ENCODE measurements at regions not wholly inside any gene's neighbourhood (a gene's known extent, or its start where the extent isn't known, plus 50 kb on each side); places are given as distances from the start of the nearest gene placed in this dataset.

DNA sequence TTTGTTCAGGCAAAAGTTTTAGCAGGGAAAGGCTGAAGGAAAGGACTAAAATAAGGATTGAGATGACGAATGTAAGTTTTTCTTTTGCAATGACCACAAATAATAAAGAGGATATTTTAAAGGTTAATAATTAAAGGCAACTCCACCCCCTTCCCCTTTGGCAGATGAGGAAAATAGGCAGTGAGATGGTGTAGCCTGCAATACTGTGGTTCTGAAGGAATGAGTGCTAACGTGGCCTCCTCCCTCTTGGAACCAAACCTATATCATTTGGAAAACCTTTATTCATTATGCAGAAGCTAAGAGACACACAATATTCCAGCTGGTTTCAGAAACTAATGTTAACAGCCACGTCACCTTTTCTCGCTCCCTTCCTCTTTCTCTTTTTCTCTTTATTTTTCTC, 70.9 kb upstream of the COL1A2 start:
- Histone ChIP-seq H3K9me3 (no peaks in the 10 kb centered on the region), H3K27ac (no peak overlapping the region)
- DNase-seq: no peak

DNA sequence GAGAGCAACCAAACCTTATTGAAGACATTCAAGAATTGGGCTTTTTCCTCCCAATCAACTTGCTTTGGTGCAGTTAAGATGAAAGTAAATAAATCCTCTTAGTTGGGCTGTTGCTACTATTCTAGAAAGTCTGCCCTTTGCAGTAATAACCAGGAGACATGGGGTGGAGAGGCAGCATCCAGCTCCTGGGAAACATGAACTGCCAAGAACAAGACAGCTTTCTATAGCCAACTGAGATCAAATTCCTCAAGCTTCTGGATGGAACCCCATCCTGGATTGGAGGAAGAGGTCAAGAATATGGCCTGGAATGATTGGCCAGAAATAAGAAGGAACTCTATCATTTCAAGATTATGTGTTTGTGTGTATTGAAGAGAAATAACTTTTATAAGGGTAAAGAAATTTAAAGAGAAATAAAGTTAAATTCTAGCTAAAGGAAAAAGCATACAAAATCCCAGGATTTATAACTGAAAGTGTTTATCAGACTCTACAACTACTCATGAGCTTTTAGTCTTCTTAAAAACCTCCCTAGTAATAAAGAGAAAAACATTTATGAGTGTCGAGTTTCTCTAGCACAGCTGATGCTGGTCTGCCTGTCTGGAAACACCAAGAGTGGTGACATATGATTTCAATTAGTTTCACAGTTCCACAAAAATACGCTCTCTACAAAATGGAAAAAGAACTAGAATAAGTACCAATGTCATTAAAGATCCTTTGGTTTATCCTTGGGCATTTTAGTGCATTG, 70.1 kb upstream of the COL1A2 start:
- Histone ChIP-seq H3K9me3 (no peaks in the 10 kb centered on the region), H3K4me1 (no peaks in the 10 kb centered on the region), H3K36me3 (no peaks in the 10 kb centered on the region), H3K9ac (ENCODE audit: low read depth in 2 of 2, low read length in 2 of 2) (no peak overlapping the region), H3K4me3 (no peak overlapping the region), H3K27me3 (no peaks in the 10 kb centered on the region), H3K27ac (no peak overlapping the region)
- no peak for DNase-seq
- intact Hi-C loops (cut with DNase I): no loop called here
- TF ChIP-seq, protein P1, sequence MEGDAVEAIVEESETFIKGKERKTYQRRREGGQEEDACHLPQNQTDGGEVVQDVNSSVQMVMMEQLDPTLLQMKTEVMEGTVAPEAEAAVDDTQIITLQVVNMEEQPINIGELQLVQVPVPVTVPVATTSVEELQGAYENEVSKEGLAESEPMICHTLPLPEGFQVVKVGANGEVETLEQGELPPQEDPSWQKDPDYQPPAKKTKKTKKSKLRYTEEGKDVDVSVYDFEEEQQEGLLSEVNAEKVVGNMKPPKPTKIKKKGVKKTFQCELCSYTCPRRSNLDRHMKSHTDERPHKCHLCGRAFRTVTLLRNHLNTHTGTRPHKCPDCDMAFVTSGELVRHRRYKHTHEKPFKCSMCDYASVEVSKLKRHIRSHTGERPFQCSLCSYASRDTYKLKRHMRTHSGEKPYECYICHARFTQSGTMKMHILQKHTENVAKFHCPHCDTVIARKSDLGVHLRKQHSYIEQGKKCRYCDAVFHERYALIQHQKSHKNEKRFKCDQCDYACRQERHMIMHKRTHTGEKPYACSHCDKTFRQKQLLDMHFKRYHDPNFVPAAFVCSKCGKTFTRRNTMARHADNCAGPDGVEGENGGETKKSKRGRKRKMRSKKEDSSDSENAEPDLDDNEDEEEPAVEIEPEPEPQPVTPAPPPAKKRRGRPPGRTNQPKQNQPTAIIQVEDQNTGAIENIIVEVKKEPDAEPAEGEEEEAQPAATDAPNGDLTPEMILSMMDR (IDR thresholded peaks at IDR 0.05): no peak

More for the DNA sequence above, 70.9 kb upstream of the COL1A2 start:
- TF ChIP-seq, protein P1 (IDR thresholded peaks at IDR 0.05): no peak
- H3K4me3 ChIP-seq: no peak overlapping the region
- no peaks in the 10 kb centered on the region for H3K4me1 ChIP-seq
- H3K36me3 ChIP-seq: no peaks in the 10 kb centered on the region
- no peak overlapping the region for H3K9ac ChIP-seq (ENCODE audit: low read depth in 2 of 2, low read length in 2 of 2)
- no peaks in the 10 kb centered on the region for H3K27me3 ChIP-seq
- intact Hi-C loops (cut with DNase I): no loop called here

DNA sequence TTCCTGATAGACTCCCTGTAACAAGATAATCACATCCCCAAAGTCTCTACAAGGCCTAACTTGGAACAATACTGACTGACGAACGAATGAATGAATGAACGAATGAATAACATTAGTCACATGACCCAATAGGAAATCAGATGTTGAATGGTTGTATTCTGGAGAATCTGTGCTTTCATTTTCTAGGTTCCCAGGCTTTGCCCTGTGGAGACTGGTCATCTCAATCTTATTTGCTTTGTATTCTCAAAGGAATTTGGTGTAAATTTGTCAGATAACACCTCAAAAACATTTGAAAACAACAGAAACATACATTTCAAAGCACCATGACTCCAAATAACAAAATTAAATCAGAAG, 69.6 kb upstream of the COL1A2 start:
- DNase-seq: no peak
- no peak overlapping the region for H3K9ac ChIP-seq (ENCODE audit: low read depth in 2 of 2, low read length in 2 of 2)
- TF ChIP-seq, protein P1 (IDR thresholded peaks at IDR 0.05): no peak
- H3K4me3 ChIP-seq: no peak overlapping the region
- H3K9me3 ChIP-seq: no peaks in the 10 kb centered on the region
- no peaks in the 10 kb centered on the region for H3K36me3 ChIP-seq
- no peaks in the 10 kb centered on the region for H3K4me1 ChIP-seq
- intact Hi-C loops (cut with DNase I): no loop called here
- no peaks in the 10 kb centered on the region for H3K27me3 ChIP-seq
- H3K27ac ChIP-seq: no peak overlapping the region

DNA sequence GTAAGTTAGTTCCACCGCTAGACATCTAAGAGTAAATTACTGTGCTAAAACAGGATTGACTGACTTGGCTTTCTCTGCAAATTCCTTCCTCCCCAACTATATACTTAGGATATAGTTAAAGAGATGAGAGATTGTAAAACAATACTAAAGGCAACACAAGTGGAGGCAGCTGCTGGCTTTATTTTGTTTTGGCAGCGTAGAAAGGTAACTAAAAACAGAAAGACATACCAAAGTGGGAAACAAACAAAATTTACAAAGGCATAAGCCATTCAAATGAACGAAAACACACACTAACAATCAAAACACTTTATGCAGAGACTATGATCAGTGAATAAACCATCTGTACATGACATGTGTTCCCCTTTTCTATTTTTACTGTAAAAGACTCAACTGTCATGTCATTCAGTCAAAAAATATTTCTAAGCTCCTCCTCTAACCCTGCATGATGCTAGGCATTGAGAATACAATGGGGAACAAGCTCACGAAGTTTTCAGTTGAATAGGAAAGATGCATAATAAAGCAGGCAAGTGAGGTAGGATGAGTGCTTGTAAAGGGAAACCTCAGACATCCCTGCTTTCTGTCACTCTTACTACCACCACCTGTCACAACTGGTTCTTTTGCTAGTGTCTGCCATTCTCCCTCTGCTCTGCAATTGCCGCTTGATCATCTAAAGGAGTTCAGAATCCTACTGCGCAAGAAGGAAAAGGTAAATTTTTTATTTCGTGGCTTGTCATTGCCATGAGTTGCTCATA, 64.2 kb upstream of the COL1A2 start:
- TF ChIP-seq, protein P1 (IDR thresholded peaks at IDR 0.05): no peak
- Histone ChIP-seq H3K9ac (ENCODE audit: low read depth in 2 of 2, low read length in 2 of 2) (no peak overlapping the region), H3K9me3 (no peaks in the 10 kb centered on the region), H3K4me1 (no peaks in the 10 kb centered on the region), H3K27me3 (no peaks in the 10 kb centered on the region), H3K4me3 (no peak overlapping the region), H3K27ac (no peak overlapping the region), H3K36me3 (no peaks in the 10 kb centered on the region)
- intact Hi-C loops (cut with DNase I): no loop called here
- DNase-seq: no peak

DNA sequence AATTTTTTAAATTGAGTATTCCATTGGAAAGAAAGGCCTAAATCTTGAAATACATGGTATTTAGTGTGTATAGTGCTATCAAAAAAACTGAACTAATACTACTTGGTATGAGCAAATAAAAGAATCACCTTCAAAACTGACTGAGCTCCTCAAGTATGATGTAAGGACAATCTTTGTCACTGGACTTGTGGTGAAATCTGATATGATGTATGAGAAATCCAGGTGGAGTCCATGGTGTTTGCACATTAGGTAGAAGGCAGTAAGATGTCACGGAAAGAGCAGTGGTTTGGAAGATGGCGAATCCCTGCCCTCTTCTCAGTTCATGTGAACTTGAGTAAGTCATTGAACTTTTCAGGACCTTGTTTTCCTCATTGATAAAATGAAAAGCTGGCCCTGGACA, 62.1 kb upstream of the COL1A2 start:
- no peaks in the 10 kb centered on the region for H3K4me1 ChIP-seq
- no peak overlapping the region for H3K27ac ChIP-seq
- no peak for DNase-seq
- no peak overlapping the region for H3K4me3 ChIP-seq
- no peak overlapping the region for H3K9ac ChIP-seq (ENCODE audit: low read depth in 2 of 2, low read length in 2 of 2)
- H3K27me3 ChIP-seq: no peaks in the 10 kb centered on the region
- H3K9me3 ChIP-seq: no peaks in the 10 kb centered on the region
- intact Hi-C loops (cut with DNase I): no loop called here
- H3K36me3 ChIP-seq: no peaks in the 10 kb centered on the region
- TF ChIP-seq, protein P1 (IDR thresholded peaks at IDR 0.05): no peak

Data from colonic mucosa (tissue), 4 donors.